Neural crest cell (in vitro differentiated cells): ENCODE measurements at regions not wholly inside any gene's neighbourhood (a gene's known extent, or its start where the extent isn't known, plus 50 kb on each side); places are given as distances from the start of the nearest gene placed in this dataset.

Experiments
- DNase-seq: peaks from one replicate; pipeline ENCODE4 v3.0.0; 2021; ENCODE audit warnings: low read depth, mixed read lengths, low spot score
- H3K27ac Mint-ChIP-seq: one replicate; pipeline ENCODE4 v1.8.0; 2021; ENCODE audit warnings: mild to moderate bottlenecking, mixed read lengths; ENCODE audit not compliant: unreplicated experiment
- H3K27me3 Mint-ChIP-seq: 2 replicates; pipeline ENCODE4 v1.8.0; 2021; ENCODE audit warnings: low read depth, mild to moderate bottlenecking, mixed read lengths
- H3K36me3 Mint-ChIP-seq: 2 replicates; pipeline ENCODE4 v1.8.0; 2021; ENCODE audit warnings: low read depth, mild to moderate bottlenecking, mixed read lengths
- H3K4me1 Mint-ChIP-seq: 2 replicates; pipeline ENCODE4 v1.8.0; 2021; ENCODE audit warnings: mixed read lengths
- H3K4me3 Mint-ChIP-seq: one replicate; pipeline ENCODE4 v1.8.0; 2021; ENCODE audit warnings: mild to moderate bottlenecking, mixed read lengths
- H3K9me3 Mint-ChIP-seq: 2 replicates; pipeline ENCODE4 v1.8.0; 2021; ENCODE audit warnings: mixed read lengths
- CTCF ChIP-seq: fragments of 200-600 bp; sonication (generic); conservative IDR thresholded peaks from 2 replicates; pipeline ENCODE4 v1.5.0; 2021; ENCODE audit warnings: antibody characterized with exemption, mild to moderate bottlenecking

GRCh38 chr2:186306754-186307153 lies 179.3 kb upstream of the ZC3H15 start:
- no peak for DNase-seq
- no peak overlapping the region for H3K27ac Mint-ChIP-seq
- no peaks in the 10 kb centered on the region for H3K27me3 Mint-ChIP-seq
- H3K36me3 Mint-ChIP-seq, result peaks cover 4% of the 10 kb centered on the region
- no peak overlapping the region for H3K4me3 Mint-ChIP-seq
- no peaks in the 10 kb centered on the region for H3K4me1 Mint-ChIP-seq
- H3K9me3 Mint-ChIP-seq, result peaks cover 3% of the 10 kb centered on the region
- no peak for TF ChIP-seq CTCF

GRCh38 chr2:186307871-186308270 lies 178.2 kb upstream of the ZC3H15 start:
- Mint-ChIP-seq H3K27me3 (no peaks in the 10 kb centered on the region), H3K36me3 (peaks cover 14% of the 10 kb centered on the region), H3K4me1 (no peaks in the 10 kb centered on the region), H3K27ac (no peak overlapping the region), H3K9me3 (peaks cover 8% of the 10 kb centered on the region), H3K4me3 (no peak overlapping the region)
- no peak for DNase-seq
- TF ChIP-seq CTCF, result no peak

- Mint-ChIP-seq H3K27ac (no peak overlapping the region), H3K4me3 (no peak overlapping the region), H3K36me3 (peaks cover 15% of the 10 kb centered on the region), H3K27me3 (no peaks in the 10 kb centered on the region), H3K4me1 (no peaks in the 10 kb centered on the region), H3K9me3 (peaks cover 8% of the 10 kb centered on the region)
- no peak for DNase-seq
- no peak for TF ChIP-seq CTCF
Observed at GRCh38 chr2:186308347-186308746, 177.7 kb upstream of the ZC3H15 start.

GRCh38 chr2:186309901-186310300 lies 176.2 kb upstream of the ZC3H15 start:
- no peak for DNase-seq
- peaks cover 8% of the 10 kb centered on the region for H3K9me3 Mint-ChIP-seq
- no peak overlapping the region for H3K4me3 Mint-ChIP-seq
- no peak for TF ChIP-seq CTCF
- no peaks in the 10 kb centered on the region for H3K27me3 Mint-ChIP-seq
- H3K4me1 Mint-ChIP-seq, result no peaks in the 10 kb centered on the region
- no peak overlapping the region for H3K27ac Mint-ChIP-seq
- H3K36me3 Mint-ChIP-seq, result peaks cover 21% of the 10 kb centered on the region

- no peaks in the 10 kb centered on the region for H3K27me3 Mint-ChIP-seq
- no peak for DNase-seq
- no peaks in the 10 kb centered on the region for H3K4me1 Mint-ChIP-seq
- H3K4me3 Mint-ChIP-seq, result no peak overlapping the region
- H3K9me3 Mint-ChIP-seq, result peaks cover 25% of the 10 kb centered on the region
- peaks cover 27% of the 10 kb centered on the region for H3K36me3 Mint-ChIP-seq
- H3K27ac Mint-ChIP-seq, result no peak overlapping the region
- TF ChIP-seq CTCF, result no peak
Observed at GRCh38 chr2:186319105-186319504, 167.0 kb upstream of the ZC3H15 start.
